ENCODE measurements at regions not wholly inside any gene's neighbourhood (a gene's known extent, or its start where the extent isn't known, plus 50 kb on each side); places are given as distances from the start of the nearest gene placed in this dataset.

DNA sequence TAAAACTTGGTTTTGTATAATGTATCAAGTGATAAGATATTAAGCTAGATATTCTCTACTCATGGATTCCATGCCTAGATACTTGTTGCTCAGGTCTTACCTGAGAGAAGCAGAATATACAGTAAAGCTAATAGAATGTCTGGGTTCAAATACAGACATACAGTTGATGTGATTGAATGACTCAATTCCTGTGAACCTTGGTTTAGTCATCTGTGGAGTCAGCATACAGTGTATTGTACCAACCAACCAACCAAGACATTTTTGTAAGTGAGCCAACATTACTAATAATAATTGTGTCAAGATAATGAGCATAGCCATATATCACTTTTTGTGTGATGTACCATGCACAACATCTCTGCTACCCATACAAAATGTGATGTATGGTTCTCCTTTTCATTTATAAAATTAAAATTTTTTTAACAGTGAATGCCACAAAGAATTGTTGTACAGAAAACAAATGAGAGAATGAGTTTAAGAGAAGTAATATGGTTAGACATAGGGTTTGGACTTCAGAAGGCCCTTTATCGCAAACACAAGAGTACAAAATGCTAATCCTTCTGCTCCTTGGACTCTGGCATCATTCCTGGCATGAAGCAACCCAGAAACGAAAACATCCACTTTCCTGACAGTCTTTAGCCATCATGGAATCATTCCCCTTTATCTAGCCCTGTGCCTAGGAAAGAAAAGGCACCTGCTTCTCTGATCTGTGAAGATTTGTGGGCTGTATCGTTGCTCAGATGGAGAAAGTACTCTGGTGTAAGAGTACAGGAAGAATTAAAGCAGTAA is 977.2 kb upstream of the USP15 start:
- TF ChIP-seq RAD21 (IDR thresholded peaks at IDR 0.05 in 1 of 2, conservative IDR thresholded peaks at IDR 0.05 in 1 of 2; ENCODE audit: low read depth in 2 of 2, low read length in 2 of 2): no peak
- TF ChIP-seq, protein P1, sequence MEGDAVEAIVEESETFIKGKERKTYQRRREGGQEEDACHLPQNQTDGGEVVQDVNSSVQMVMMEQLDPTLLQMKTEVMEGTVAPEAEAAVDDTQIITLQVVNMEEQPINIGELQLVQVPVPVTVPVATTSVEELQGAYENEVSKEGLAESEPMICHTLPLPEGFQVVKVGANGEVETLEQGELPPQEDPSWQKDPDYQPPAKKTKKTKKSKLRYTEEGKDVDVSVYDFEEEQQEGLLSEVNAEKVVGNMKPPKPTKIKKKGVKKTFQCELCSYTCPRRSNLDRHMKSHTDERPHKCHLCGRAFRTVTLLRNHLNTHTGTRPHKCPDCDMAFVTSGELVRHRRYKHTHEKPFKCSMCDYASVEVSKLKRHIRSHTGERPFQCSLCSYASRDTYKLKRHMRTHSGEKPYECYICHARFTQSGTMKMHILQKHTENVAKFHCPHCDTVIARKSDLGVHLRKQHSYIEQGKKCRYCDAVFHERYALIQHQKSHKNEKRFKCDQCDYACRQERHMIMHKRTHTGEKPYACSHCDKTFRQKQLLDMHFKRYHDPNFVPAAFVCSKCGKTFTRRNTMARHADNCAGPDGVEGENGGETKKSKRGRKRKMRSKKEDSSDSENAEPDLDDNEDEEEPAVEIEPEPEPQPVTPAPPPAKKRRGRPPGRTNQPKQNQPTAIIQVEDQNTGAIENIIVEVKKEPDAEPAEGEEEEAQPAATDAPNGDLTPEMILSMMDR (IDR thresholded peaks at IDR 0.05; ENCODE audit: control extremely low read depth in 1 of 3, insufficient read depth in 1 of 3, low read depth in 1 of 3, low read length in 3 of 3): no peak
- no peak for TF ChIP-seq JUN (IDR thresholded peaks at IDR 0.05; ENCODE audit: low read depth, low read length)
- no peak for TF ChIP-seq EZH2 (IDR thresholded peaks at IDR 0.05; ENCODE audit: low read depth, low read length, severe bottlenecking)
- no peak for TF ChIP-seq RXRA (IDR thresholded peaks at IDR 0.05; ENCODE audit: insufficient read depth, low read depth, low read length)
- no peak for TF ChIP-seq RNF2 (IDR thresholded peaks at IDR 0.05; ENCODE audit: borderline replicate concordance, low read depth, low read length, missing control alignments, poor library complexity, severe bottlenecking)
- TF ChIP-seq SIN3A (conservative IDR thresholded peaks at IDR 0.05 in 1 of 2, IDR thresholded peaks at IDR 0.05 in 1 of 2; ENCODE audit: low read depth in 1 of 2, low read length in 2 of 2): no peak
- no peak for TF ChIP-seq NRF1 (IDR thresholded peaks at IDR 0.05; ENCODE audit: low read depth, low read length)
- no peak for TF ChIP-seq MAFK (IDR thresholded peaks at IDR 0.05; ENCODE audit: low read depth, low read length)
- TF ChIP-seq TCF12 (IDR thresholded peaks at IDR 0.05; ENCODE audit: low read depth, low read length): no peak
